Kidney epithelial cell (primary cell): ENCODE measurements at regions not wholly inside any gene's neighbourhood (a gene's known extent, or its start where the extent isn't known, plus 50 kb on each side); places are given as distances from the start of the nearest gene placed in this dataset.

Experiments used
- DNase-seq: peaks from one replicate; pipeline ENCODE4 v3.0.0-alpha.2; 2010; ENCODE audit warnings: low read depth
- H3K27me3 ChIP-seq: 2 replicates; pipeline ENCODE4 v1.6.0; 2011; ENCODE audit warnings: low read length; ENCODE audit not compliant: control insufficient read depth, insufficient read depth
- H3K36me3 ChIP-seq: 2 replicates; pipeline ENCODE4 v1.5.1; 2011; ENCODE audit warnings: low read length; ENCODE audit not compliant: control insufficient read depth, insufficient read depth
- H3K4me3 ChIP-seq: 2 replicates; pipeline ENCODE4 v1.5.1; 2011; ENCODE audit warnings: low read depth, mild to moderate bottlenecking, control low read depth, low read length
- CTCF ChIP-seq: IDR thresholded peaks from 2 replicates; pipeline ENCODE4 v1.5.1; 2011; ENCODE audit warnings: mild to moderate bottlenecking, moderate library complexity, low read length, control low read depth, inconsistent platforms; ENCODE audit not compliant: insufficient read depth, poor library complexity, severe bottlenecking

DNA sequence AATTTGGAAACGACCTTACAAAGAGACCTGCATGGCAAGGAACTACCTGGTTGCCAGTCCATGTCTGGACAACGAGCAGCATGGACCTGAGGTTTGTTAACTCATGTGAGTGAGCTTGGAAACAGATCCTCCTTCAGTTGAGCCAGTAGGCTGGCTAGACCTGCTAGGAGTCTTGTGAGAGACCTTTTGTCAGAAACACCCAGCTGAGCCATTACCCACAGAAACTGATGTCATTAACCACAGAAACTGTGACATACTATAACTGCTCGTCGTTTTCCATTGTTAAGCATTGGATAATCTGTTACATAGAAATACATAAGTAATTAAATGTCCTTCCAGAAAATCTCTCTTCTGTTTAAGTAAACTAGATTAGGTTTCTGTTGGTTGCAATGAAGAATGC is 211.1 kb upstream of the C21orf91 start:
- Histone ChIP-seq H3K36me3 (no peaks in the 10 kb centered on the region), H3K4me3 (no peak overlapping the region), H3K27me3 (no peaks in the 10 kb centered on the region)
- DNase-seq = no peak
- no peak for TF ChIP-seq CTCF

DNA sequence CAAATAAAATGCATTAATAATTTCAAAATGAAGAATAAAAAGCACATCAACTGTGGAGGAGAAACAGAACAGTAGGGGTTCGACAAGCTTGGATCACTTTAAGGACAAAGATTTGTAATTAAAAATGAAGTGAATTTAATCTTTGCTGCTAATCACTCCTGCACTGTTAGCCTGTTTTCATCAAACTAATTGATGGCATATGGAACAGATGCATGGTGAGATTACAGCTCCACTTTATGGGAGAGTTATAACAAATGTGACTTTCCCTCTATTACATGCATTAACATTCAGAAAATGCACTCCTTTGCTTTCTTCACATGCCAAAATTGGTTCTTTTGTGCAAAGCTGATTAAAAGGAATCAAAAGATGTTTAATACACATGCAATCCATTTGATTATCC is 207.2 kb upstream of the C21orf91 start:
- TF ChIP-seq CTCF = no peak
- H3K27me3 ChIP-seq = no peaks in the 10 kb centered on the region
- DNase-seq = no peak
- H3K4me3 ChIP-seq = no peak overlapping the region
- H3K36me3 ChIP-seq = no peaks in the 10 kb centered on the region

GRCh38 chr21:18023711-18024110 is 204.6 kb upstream of the C21orf91 start:
- H3K27me3 ChIP-seq = no peaks in the 10 kb centered on the region
- H3K36me3 ChIP-seq = no peaks in the 10 kb centered on the region
- no peak overlapping the region for H3K4me3 ChIP-seq
- TF ChIP-seq CTCF = no peak
- DNase-seq = no peak

DNA sequence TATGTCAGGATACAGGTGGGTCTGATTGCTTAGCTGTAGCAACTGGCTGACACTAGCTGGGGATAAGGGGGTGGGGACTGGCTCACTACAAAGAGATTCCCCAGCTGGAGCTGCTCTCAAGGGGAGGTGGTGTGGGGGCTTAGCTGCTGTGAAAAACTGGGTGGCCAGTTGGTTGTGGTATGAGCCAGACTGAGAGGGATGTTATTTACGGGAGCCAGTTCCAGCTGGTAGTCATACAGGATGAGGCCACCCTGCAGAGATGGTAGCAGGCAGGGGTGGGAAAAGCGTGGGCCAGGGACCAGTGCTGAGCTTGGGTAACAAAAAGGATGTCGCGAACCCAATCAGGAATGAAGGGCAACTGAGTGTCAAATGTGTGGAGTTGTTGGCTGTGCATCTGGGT is 204.0 kb upstream of the C21orf91 start:
- Histone ChIP-seq H3K27me3 (no peaks in the 10 kb centered on the region), H3K36me3 (no peaks in the 10 kb centered on the region), H3K4me3 (no peak overlapping the region)
- DNase-seq = no peak
- TF ChIP-seq CTCF = no peak

DNA sequence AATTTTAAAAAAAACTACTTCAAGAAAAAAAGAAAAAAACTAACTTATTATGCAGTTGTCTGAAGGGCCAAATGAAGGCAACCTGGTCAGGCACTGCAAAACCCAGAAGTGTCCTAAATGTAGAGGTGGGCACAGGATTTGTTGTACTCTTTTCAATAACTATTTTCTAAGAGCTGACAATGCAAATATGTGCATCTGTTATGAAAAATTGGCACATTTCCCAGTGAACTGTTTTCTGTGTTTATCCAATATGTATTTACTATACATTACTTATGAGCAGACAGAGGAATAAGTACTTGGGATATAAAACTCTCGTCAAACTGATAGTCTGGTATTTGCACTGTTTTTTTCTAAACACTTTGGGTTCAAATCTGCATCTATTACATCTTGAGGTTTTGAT is 188.0 kb upstream of the C21orf91 start:
- no peak for TF ChIP-seq CTCF
- H3K36me3 ChIP-seq = no peaks in the 10 kb centered on the region

DNA sequence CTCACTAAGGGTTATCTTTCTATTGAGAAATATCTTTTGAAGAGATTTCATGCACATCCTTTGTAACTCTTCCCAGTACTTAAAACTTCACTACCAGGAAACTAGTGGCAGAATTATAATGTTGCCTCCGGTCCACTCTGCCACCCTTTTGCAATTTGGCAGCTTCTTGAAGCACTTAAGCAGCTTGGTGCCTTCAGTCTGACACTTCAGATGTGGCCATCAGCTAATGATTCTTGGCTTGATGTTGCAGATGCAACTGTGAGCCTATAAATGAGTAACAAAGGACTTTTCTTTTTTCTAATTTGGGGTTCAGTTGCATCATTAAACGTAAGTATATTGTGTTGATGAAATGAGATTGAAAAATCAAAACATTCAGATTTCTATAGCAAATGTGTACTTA is 187.5 kb upstream of the C21orf91 start:
- Histone ChIP-seq H3K27me3 (no peaks in the 10 kb centered on the region), H3K4me3 (no peak overlapping the region), H3K36me3 (no peaks in the 10 kb centered on the region)
- no peak for DNase-seq
- TF ChIP-seq CTCF = no peak

More for the DNA sequence above, 188.0 kb upstream of the C21orf91 start:
- Histone ChIP-seq H3K4me3 (no peak overlapping the region), H3K27me3 (no peaks in the 10 kb centered on the region)
- DNase-seq = no peak
